GM12878 (cell line): ENCODE measurements at regions not wholly inside any gene's neighbourhood (a gene's known extent, or its start where the extent isn't known, plus 50 kb on each side); places are given as distances from the start of the nearest gene placed in this dataset.
"Not testable (repeated sequence)": the region's sequence is repeated elsewhere in the genome, so short reads cannot be mapped to it uniquely, and the experiment has no call there.

Experiments used
- CBX5 ChIP-seq: sonication (generic); IDR thresholded peaks from 2 replicates; pipeline ENCODE4 v1.6.1; 2016; ENCODE audit warnings: low read depth, moderate library complexity, mild to moderate bottlenecking, inconsistent platforms
- CHD4 ChIP-seq: fragments of 200-600 bp; sonication (generic); IDR thresholded peaks from 2 replicates; pipeline ENCODE4 v1.6.1; 2016; ENCODE audit warnings: mild to moderate bottlenecking
- RAD21 ChIP-seq: IDR thresholded peaks from 2 replicates; pipeline ENCODE4 v1.6.1; 2011; ENCODE audit warnings: mild to moderate bottlenecking, low read depth, low read length, moderate library complexity; ENCODE audit not compliant: insufficient read depth
- ZNF217 ChIP-seq: fragments of 450-650 bp; IDR thresholded peaks from 2 replicates; pipeline ENCODE4 v1.6.1; 2017; ENCODE audit warnings: antibody characterized with exemption, mild to moderate bottlenecking
- TF ChIP-seq, protein P1 (sequence below): fragments of 450-650 bp; formaldehyde crosslinking; IDR thresholded peaks from 2 replicates; pipeline ENCODE4 v1.4.0; 2020; ENCODE audit warnings: mild to moderate bottlenecking, moderate library complexity
- TF ChIP-seq, protein P2 (sequence below): IDR thresholded peaks from 2 replicates; pipeline ENCODE4 v1.6.1; 2012; ENCODE audit warnings: mild to moderate bottlenecking, low read depth, low read length

DNA sequence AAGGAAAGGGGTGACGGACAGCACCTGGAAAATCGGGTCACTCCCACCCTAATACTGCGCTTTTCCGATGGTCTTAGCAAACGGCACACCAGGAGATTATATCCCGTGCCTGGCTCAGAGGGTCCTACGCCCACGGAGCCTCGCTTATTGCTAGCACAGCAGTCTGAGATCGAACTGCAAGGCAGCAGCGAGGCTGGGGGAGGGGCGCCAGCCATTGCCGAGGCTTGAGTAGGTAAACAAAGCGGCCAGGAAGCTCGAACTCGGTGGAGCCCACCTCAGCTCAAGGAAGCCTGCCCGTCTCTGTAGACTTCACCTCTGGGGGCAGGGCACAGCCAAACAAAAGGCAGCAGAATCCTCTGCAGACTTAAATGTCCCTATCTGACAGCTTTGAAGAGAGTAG lies 91.5 kb upstream of the MBIP start:
- not testable (repeated sequence) for TF ChIP-seq CHD4, RAD21, ZNF217, CBX5
- TF ChIP-seq, protein P1, sequence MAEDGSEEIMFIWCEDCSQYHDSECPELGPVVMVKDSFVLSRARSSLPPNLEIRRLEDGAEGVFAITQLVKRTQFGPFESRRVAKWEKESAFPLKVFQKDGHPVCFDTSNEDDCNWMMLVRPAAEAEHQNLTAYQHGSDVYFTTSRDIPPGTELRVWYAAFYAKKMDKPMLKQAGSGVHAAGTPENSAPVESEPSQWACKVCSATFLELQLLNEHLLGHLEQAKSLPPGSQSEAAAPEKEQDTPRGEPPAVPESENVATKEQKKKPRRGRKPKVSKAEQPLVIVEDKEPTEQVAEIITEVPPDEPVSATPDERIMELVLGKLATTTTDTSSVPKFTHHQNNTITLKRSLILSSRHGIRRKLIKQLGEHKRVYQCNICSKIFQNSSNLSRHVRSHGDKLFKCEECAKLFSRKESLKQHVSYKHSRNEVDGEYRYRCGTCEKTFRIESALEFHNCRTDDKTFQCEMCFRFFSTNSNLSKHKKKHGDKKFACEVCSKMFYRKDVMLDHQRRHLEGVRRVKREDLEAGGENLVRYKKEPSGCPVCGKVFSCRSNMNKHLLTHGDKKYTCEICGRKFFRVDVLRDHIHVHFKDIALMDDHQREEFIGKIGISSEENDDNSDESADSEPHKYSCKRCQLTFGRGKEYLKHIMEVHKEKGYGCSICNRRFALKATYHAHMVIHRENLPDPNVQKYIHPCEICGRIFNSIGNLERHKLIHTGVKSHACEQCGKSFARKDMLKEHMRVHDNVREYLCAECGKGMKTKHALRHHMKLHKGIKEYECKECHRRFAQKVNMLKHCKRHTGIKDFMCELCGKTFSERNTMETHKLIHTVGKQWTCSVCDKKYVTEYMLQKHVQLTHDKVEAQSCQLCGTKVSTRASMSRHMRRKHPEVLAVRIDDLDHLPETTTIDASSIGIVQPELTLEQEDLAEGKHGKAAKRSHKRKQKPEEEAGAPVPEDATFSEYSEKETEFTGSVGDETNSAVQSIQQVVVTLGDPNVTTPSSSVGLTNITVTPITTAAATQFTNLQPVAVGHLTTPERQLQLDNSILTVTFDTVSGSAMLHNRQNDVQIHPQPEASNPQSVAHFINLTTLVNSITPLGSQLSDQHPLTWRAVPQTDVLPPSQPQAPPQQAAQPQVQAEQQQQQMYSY: not testable (repeated sequence)
- TF ChIP-seq, protein P2, sequence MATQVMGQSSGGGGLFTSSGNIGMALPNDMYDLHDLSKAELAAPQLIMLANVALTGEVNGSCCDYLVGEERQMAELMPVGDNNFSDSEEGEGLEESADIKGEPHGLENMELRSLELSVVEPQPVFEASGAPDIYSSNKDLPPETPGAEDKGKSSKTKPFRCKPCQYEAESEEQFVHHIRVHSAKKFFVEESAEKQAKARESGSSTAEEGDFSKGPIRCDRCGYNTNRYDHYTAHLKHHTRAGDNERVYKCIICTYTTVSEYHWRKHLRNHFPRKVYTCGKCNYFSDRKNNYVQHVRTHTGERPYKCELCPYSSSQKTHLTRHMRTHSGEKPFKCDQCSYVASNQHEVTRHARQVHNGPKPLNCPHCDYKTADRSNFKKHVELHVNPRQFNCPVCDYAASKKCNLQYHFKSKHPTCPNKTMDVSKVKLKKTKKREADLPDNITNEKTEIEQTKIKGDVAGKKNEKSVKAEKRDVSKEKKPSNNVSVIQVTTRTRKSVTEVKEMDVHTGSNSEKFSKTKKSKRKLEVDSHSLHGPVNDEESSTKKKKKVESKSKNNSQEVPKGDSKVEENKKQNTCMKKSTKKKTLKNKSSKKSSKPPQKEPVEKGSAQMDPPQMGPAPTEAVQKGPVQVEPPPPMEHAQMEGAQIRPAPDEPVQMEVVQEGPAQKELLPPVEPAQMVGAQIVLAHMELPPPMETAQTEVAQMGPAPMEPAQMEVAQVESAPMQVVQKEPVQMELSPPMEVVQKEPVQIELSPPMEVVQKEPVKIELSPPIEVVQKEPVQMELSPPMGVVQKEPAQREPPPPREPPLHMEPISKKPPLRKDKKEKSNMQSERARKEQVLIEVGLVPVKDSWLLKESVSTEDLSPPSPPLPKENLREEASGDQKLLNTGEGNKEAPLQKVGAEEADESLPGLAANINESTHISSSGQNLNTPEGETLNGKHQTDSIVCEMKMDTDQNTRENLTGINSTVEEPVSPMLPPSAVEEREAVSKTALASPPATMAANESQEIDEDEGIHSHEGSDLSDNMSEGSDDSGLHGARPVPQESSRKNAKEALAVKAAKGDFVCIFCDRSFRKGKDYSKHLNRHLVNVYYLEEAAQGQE: not testable (repeated sequence)
